ENCODE measurements at regions not wholly inside any gene's neighbourhood (a gene's known extent, or its start where the extent isn't known, plus 50 kb on each side); places are given as distances from the start of the nearest gene placed in this dataset.

GRCh38 chr10:130927157-130927556 is 384.4 kb downstream of the TCERG1L start:
- Histone ChIP-seq H3K4me2 (ENCODE audit: low read length, poor library complexity, severe bottlenecking) (no peak overlapping the region), H3K9me3 (ENCODE audit: control insufficient read depth, low read length) (peaks cover 3% of the 10 kb centered on the region), H3K4me1 (ENCODE audit: control insufficient read depth, insufficient read depth, low read depth, low read length) (no peaks in the 10 kb centered on the region), H3K27ac (ENCODE audit: low read length, poor library complexity, severe bottlenecking) (no peak overlapping the region), H3K14ac (ENCODE audit: low read length in 2 of 2) (no peak overlapping the region), H4K8ac (ENCODE audit: low read length) (no peak overlapping the region), H2BK15ac (ENCODE audit: low read depth, poor library complexity, severe bottlenecking) (no peak overlapping the region), H3K79me1 (replicated peaks; ENCODE audit: low read length, poor library complexity, severe bottlenecking) (no peaks in the 10 kb centered on the region), H2BK120ac (ENCODE audit: low read depth, low read length) (no peak overlapping the region), H3K18ac (ENCODE audit: low read depth in 1 of 2, low read length in 2 of 2) (no peak overlapping the region), H3K4ac (ENCODE audit: low read depth in 1 of 2, low read length in 2 of 2) (no peak overlapping the region), H3K9ac (ENCODE audit: low read length) (no peak overlapping the region), H3K23ac (ENCODE audit: low read length in 2 of 2) (no peak overlapping the region), H3K27me3 (ENCODE audit: control insufficient read depth in 1 of 2, insufficient read depth in 1 of 2, low read length in 2 of 2) (no peaks in the 10 kb centered on the region), H2BK12ac (ENCODE audit: low read length in 2 of 2) (no peak overlapping the region), H3K4me3 (ENCODE audit: insufficient read depth in 1 of 2, low read depth in 1 of 2, low read length in 2 of 2) (no peak overlapping the region), H3K36me3 (ENCODE audit: control insufficient read depth in 1 of 2, insufficient read depth in 2 of 2, low read depth in 1 of 2, low read length in 2 of 2) (no peaks in the 10 kb centered on the region), H2BK5ac (ENCODE audit: low read depth, low read length, poor library complexity, severe bottlenecking) (no peak overlapping the region), H2AK5ac (ENCODE audit: low read length, severe bottlenecking) (no peak overlapping the region), H4K91ac (ENCODE audit: low read length) (no peak overlapping the region), H2AFZ (ENCODE audit: low read depth, low read length) (no peak overlapping the region)
- 33% methylated on average over 2 of the region's 4 CpGs for WGBS
- DNase-seq: no peak

DNA sequence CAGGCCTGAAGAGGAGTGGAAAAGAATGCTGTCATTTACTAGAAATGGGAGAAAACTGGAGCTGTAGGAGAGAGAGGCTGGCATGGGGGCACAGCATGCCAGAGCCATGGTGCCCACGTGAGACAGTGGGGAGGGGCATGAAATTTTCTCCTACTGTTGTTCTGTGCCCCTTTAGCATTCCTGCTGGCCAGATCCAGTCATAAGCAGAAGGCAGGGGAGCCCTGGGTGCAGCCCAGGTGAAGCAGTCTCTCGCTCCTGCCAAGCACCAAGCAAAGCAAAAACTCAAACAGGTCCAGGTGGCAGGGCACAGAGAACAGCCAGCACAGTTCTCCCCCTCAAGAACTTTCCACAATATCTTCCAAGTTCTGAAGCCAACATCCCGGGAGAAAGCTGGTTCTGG is 383.2 kb downstream of the TCERG1L start:
- H4K91ac ChIP-seq (ENCODE audit: low read length): no peak overlapping the region
- H2BK120ac ChIP-seq (ENCODE audit: low read depth, low read length): no peak overlapping the region
- 36% methylated on average over 3 of the region's 3 CpGs for WGBS

GRCh38 chr10:130929422-130930325 is 381.8 kb downstream of the TCERG1L start:
- H3K14ac ChIP-seq (ENCODE audit: low read length in 2 of 2): no peak overlapping the region
- no peak overlapping the region for H2BK120ac ChIP-seq (ENCODE audit: low read depth, low read length)
- no peaks in the 10 kb centered on the region for H3K9me3 ChIP-seq (ENCODE audit: control insufficient read depth, low read length)
- no peak overlapping the region for H3K4me2 ChIP-seq (ENCODE audit: low read length, poor library complexity, severe bottlenecking)
- no peak overlapping the region for H2BK12ac ChIP-seq (ENCODE audit: low read length in 2 of 2)
- H3K23ac ChIP-seq (ENCODE audit: low read length in 2 of 2): no peak overlapping the region
- no peak overlapping the region for H3K4ac ChIP-seq (ENCODE audit: low read depth in 1 of 2, low read length in 2 of 2)
- no peaks in the 10 kb centered on the region for H3K4me1 ChIP-seq (ENCODE audit: control insufficient read depth, insufficient read depth, low read depth, low read length)
- no peak overlapping the region for H4K8ac ChIP-seq (ENCODE audit: low read length)
- H3K36me3 ChIP-seq (ENCODE audit: control insufficient read depth in 1 of 2, insufficient read depth in 2 of 2, low read depth in 1 of 2, low read length in 2 of 2): no peaks in the 10 kb centered on the region
- H4K91ac ChIP-seq (ENCODE audit: low read length): no peak overlapping the region
- no peak overlapping the region for H2AFZ ChIP-seq (ENCODE audit: low read depth, low read length)
- no peak for DNase-seq
- no peak overlapping the region for H3K4me3 ChIP-seq (ENCODE audit: insufficient read depth in 1 of 2, low read depth in 1 of 2, low read length in 2 of 2)
- H3K79me1 ChIP-seq (replicated peaks; ENCODE audit: low read length, poor library complexity, severe bottlenecking): no peaks in the 10 kb centered on the region
- H3K9ac ChIP-seq (ENCODE audit: low read length): no peak overlapping the region
- no peak overlapping the region for H3K27ac ChIP-seq (ENCODE audit: low read length, poor library complexity, severe bottlenecking)
- no peak overlapping the region for H3K18ac ChIP-seq (ENCODE audit: low read depth in 1 of 2, low read length in 2 of 2)
- no peak overlapping the region for H2BK15ac ChIP-seq (ENCODE audit: low read depth, poor library complexity, severe bottlenecking)
- no peak overlapping the region for H2BK5ac ChIP-seq (ENCODE audit: low read depth, low read length, poor library complexity, severe bottlenecking)
- WGBS: 78% methylated on average over 17 of the region's 17 CpGs
- no peak overlapping the region for H2AK5ac ChIP-seq (ENCODE audit: low read length, severe bottlenecking)
- H3K27me3 ChIP-seq (ENCODE audit: control insufficient read depth in 1 of 2, insufficient read depth in 1 of 2, low read length in 2 of 2): no peaks in the 10 kb centered on the region

More for the DNA sequence above, 383.2 kb downstream of the TCERG1L start:
- Histone ChIP-seq H2BK5ac (ENCODE audit: low read depth, low read length, poor library complexity, severe bottlenecking) (no peak overlapping the region), H3K23ac (ENCODE audit: low read length in 2 of 2) (no peak overlapping the region), H3K4ac (ENCODE audit: low read depth in 1 of 2, low read length in 2 of 2) (no peak overlapping the region), H3K79me1 (replicated peaks; ENCODE audit: low read length, poor library complexity, severe bottlenecking) (no peaks in the 10 kb centered on the region), H3K36me3 (ENCODE audit: control insufficient read depth in 1 of 2, insufficient read depth in 2 of 2, low read depth in 1 of 2, low read length in 2 of 2) (no peaks in the 10 kb centered on the region), H3K9ac (ENCODE audit: low read length) (no peak overlapping the region), H4K8ac (ENCODE audit: low read length) (no peak overlapping the region), H3K4me1 (ENCODE audit: control insufficient read depth, insufficient read depth, low read depth, low read length) (no peaks in the 10 kb centered on the region), H3K14ac (ENCODE audit: low read length in 2 of 2) (no peak overlapping the region), H2BK12ac (ENCODE audit: low read length in 2 of 2) (no peak overlapping the region), H3K27ac (ENCODE audit: low read length, poor library complexity, severe bottlenecking) (no peak overlapping the region), H3K4me3 (ENCODE audit: insufficient read depth in 1 of 2, low read depth in 1 of 2, low read length in 2 of 2) (no peak overlapping the region), H3K9me3 (ENCODE audit: control insufficient read depth, low read length) (peaks cover 3% of the 10 kb centered on the region), H2AFZ (ENCODE audit: low read depth, low read length) (no peak overlapping the region), H2AK5ac (ENCODE audit: low read length, severe bottlenecking) (no peak overlapping the region), H3K27me3 (ENCODE audit: control insufficient read depth in 1 of 2, insufficient read depth in 1 of 2, low read length in 2 of 2) (no peaks in the 10 kb centered on the region), H2BK15ac (ENCODE audit: low read depth, poor library complexity, severe bottlenecking) (no peak overlapping the region), H3K4me2 (ENCODE audit: low read length, poor library complexity, severe bottlenecking) (no peak overlapping the region), H3K18ac (ENCODE audit: low read depth in 1 of 2, low read length in 2 of 2) (no peak overlapping the region)
- DNase-seq: no peak

DNA sequence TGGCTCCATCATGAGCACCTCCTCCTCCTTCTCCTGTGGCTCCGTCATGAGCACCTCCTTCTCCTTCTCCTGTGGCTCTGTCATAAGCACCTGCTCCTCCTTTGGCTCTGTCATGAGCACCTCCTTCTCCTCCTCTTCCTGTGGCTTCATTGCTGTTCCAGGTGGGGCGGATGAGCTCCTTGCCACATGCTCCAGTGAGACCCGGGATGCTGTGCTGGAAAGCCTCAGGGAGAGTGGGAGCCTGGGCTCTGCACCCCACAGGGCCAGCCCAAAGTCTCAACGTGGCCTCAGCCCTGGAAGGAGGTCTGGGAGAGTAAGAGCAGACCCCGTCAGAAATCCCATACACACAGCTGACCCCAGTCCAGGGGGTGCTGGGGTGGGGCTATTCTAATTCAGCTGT is 380.7 kb downstream of the TCERG1L start:
- WGBS: 70% methylated on average over 3 of the region's 5 CpGs
- no peak overlapping the region for H2AFZ ChIP-seq (ENCODE audit: low read depth, low read length)

More for the DNA sequence above, 380.7 kb downstream of the TCERG1L start:
- Histone ChIP-seq H4K8ac (ENCODE audit: low read length) (no peak overlapping the region), H2BK120ac (ENCODE audit: low read depth, low read length) (no peak overlapping the region), H3K36me3 (ENCODE audit: control insufficient read depth in 1 of 2, insufficient read depth in 2 of 2, low read depth in 1 of 2, low read length in 2 of 2) (no peaks in the 10 kb centered on the region), H2BK15ac (ENCODE audit: low read depth, poor library complexity, severe bottlenecking) (no peak overlapping the region), H2AK5ac (ENCODE audit: low read length, severe bottlenecking) (no peak overlapping the region), H3K79me1 (replicated peaks; ENCODE audit: low read length, poor library complexity, severe bottlenecking) (no peaks in the 10 kb centered on the region), H3K14ac (ENCODE audit: low read length in 2 of 2) (no peak overlapping the region), H3K18ac (ENCODE audit: low read depth in 1 of 2, low read length in 2 of 2) (no peak overlapping the region), H3K4ac (ENCODE audit: low read depth in 1 of 2, low read length in 2 of 2) (no peak overlapping the region), H3K9me3 (ENCODE audit: control insufficient read depth, low read length) (no peaks in the 10 kb centered on the region), H2BK12ac (ENCODE audit: low read length in 2 of 2) (no peak overlapping the region), H3K4me3 (ENCODE audit: insufficient read depth in 1 of 2, low read depth in 1 of 2, low read length in 2 of 2) (no peak overlapping the region), H3K23ac (ENCODE audit: low read length in 2 of 2) (no peak overlapping the region), H3K27me3 (ENCODE audit: control insufficient read depth in 1 of 2, insufficient read depth in 1 of 2, low read length in 2 of 2) (no peaks in the 10 kb centered on the region), H3K27ac (ENCODE audit: low read length, poor library complexity, severe bottlenecking) (no peak overlapping the region), H3K4me2 (ENCODE audit: low read length, poor library complexity, severe bottlenecking) (no peak overlapping the region), H3K4me1 (ENCODE audit: control insufficient read depth, insufficient read depth, low read depth, low read length) (no peaks in the 10 kb centered on the region), H4K91ac (ENCODE audit: low read length) (no peak overlapping the region), H2BK5ac (ENCODE audit: low read depth, low read length, poor library complexity, severe bottlenecking) (no peak overlapping the region), H3K9ac (ENCODE audit: low read length) (no peak overlapping the region)
- DNase-seq: no peak
